Colonic mucosa (tissue), 4 donors: ENCODE measurements at regions not wholly inside any gene's neighbourhood (a gene's known extent, or its start where the extent isn't known, plus 50 kb on each side); places are given as distances from the start of the nearest gene placed in this dataset.

Source experiments
- DNase-seq: peaks from one replicate; pipeline ENCODE4 v3.0.0-alpha.2; 2020
- H3K27ac ChIP-seq: fragments of 200-600 bp; one replicate; pipeline ENCODE4 v1.8.0; 2021
- H3K27me3 ChIP-seq: fragments of 200-600 bp; one replicate; pipeline ENCODE4 v1.8.0; 2021
- H3K36me3 ChIP-seq: fragments of 200-600 bp; one replicate; pipeline ENCODE4 v1.8.0; 2021
- H3K4me1 ChIP-seq: fragments of 200-600 bp; one replicate; pipeline ENCODE4 v1.8.0; 2021; ENCODE audit warnings: mild to moderate bottlenecking
- H3K4me3 ChIP-seq: fragments of 200-600 bp; one replicate; pipeline ENCODE4 v1.8.0; 2021
- H3K9ac ChIP-seq, 2 donors: one replicate each; pipeline ENCODE4 v1.7.0; 2013; ENCODE audit warnings: control low read depth in 2 of 2, low read depth in 2 of 2, low read length in 2 of 2
- H3K9me3 ChIP-seq: fragments of 200-600 bp; one replicate; pipeline ENCODE4 v1.8.0; 2021
- CTCF ChIP-seq: fragments of 200-600 bp; IDR thresholded peaks from one replicate; pipeline ENCODE4 v1.8.0; 2022; ENCODE audit warnings: antibody characterized with exemption, mild to moderate bottlenecking
- intact Hi-C: fragments of 100-400 bp; cut with DNase I; formaldehyde crosslinking; loops from one replicate; pipeline ENCODE4 v1.14.1; 2022
- donor health status: healthy.
- donor health status: DM: no; HTN: no; CAD: no.
- donor health status: DM: no; HTN: no; CAD: no.

GRCh38 chr9:99690573-99690972 lies 131.1 kb upstream of the NR4A3 start:
- Histone ChIP-seq H3K9ac (no peak overlapping the region), H3K27me3 (no peaks in the 10 kb centered on the region), H3K4me1 (no peaks in the 10 kb centered on the region), H3K9me3 (no peaks in the 10 kb centered on the region), H3K27ac (no peak overlapping the region), H3K4me3 (no peak overlapping the region), H3K36me3 (no peaks in the 10 kb centered on the region)
- no peak for TF ChIP-seq CTCF
- intact Hi-C loops, result no loop called here
- DNase-seq, result no peak

DNA sequence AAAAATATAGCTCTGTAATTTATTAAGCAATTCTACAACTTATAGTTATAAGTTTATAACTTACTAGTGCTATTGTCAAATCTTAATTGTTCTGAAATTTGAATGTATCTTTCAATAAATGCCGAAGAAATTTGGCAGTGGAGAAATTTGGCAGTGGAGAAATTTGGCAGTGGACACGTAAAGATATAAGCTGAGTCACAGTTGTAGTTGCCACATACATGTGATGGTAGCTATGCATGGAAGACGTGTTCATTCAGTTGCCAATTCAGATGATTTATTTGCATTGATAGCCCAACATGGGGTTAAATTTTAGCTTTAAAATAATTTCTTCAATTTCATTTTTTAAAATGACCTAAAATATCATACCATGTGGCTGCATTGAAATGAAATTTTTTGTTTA lies 127.8 kb upstream of the NR4A3 start:
- H3K4me1 ChIP-seq, result no peaks in the 10 kb centered on the region
- intact Hi-C loops, result no loop called here
- no peak for DNase-seq

GRCh38 chr9:99694393-99694792 lies 127.3 kb upstream of the NR4A3 start:
- no peaks in the 10 kb centered on the region for H3K27me3 ChIP-seq

More for the DNA sequence above, 127.8 kb upstream of the NR4A3 start:
- Histone ChIP-seq H3K9ac (no peak overlapping the region), H3K4me3 (no peak overlapping the region), H3K36me3 (no peaks in the 10 kb centered on the region), H3K27me3 (no peaks in the 10 kb centered on the region), H3K27ac (no peak overlapping the region), H3K9me3 (no peaks in the 10 kb centered on the region)
- no peak for TF ChIP-seq CTCF

DNA sequence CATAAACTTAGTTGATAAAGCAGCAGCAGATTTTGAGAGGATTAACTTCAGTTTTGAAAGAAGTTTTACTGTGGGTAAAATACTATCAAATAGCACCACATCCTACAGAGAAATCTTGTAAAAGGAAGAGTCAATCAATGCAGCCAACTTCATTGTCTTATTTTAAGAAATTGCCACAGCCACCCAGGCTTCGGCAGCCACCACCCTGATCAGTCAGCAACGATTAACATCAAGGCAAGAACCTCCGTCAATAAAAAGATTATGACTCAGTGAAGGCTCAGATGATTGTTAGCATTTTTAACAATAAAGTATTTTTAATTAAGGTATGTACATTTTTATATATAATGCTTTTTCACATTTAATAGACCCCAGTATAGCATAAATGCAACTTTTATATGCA lies 122.3 kb upstream of the NR4A3 start:
- intact Hi-C loops, result no loop called here
- no peak overlapping the region for H3K9ac ChIP-seq
- H3K27me3 ChIP-seq, result no peaks in the 10 kb centered on the region
- H3K9me3 ChIP-seq, result no peaks in the 10 kb centered on the region
- no peak for DNase-seq
- no peak overlapping the region for H3K27ac ChIP-seq
- no peak overlapping the region for H3K4me3 ChIP-seq
- no peak for TF ChIP-seq CTCF
- no peaks in the 10 kb centered on the region for H3K4me1 ChIP-seq
- H3K36me3 ChIP-seq, result no peaks in the 10 kb centered on the region

More at GRCh38 chr9:99694393-99694792, 127.3 kb upstream of the NR4A3 start:
- Histone ChIP-seq H3K9ac (no peak overlapping the region), H3K4me1 (no peaks in the 10 kb centered on the region), H3K9me3 (no peaks in the 10 kb centered on the region), H3K36me3 (no peaks in the 10 kb centered on the region), H3K4me3 (no peak overlapping the region), H3K27ac (no peak overlapping the region)
- DNase-seq, result no peak
- intact Hi-C loops, result no loop called here
- no peak for TF ChIP-seq CTCF

DNA sequence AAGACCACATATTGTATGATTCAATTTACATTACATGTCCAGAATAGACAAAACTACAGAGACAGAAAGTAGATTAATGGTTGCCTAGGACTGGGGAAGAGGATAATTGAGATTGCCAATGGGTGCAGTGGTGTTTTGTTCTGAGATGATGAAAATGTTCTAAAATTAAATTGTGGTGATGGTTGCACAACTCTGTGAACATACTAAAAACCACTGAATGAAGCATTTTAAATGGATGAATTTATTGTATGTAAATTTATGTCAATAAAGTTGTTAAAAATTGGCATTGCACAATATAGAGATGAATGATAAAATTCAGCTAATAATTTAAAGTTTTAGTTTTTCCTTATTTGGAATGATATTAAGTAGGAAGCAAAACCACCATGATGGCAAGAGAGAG lies 109.5 kb upstream of the NR4A3 start:
- Histone ChIP-seq H3K4me1 (no peaks in the 10 kb centered on the region), H3K27ac (no peak overlapping the region), H3K4me3 (no peak overlapping the region), H3K9me3 (no peaks in the 10 kb centered on the region), H3K27me3 (no peaks in the 10 kb centered on the region), H3K36me3 (no peaks in the 10 kb centered on the region), H3K9ac (no peak overlapping the region)
- TF ChIP-seq CTCF, result no peak
- DNase-seq, result no peak
- intact Hi-C loops, result no loop called here

- Histone ChIP-seq H3K27ac (no peak overlapping the region), H3K36me3 (no peaks in the 10 kb centered on the region), H3K27me3 (no peaks in the 10 kb centered on the region), H3K4me1 (no peaks in the 10 kb centered on the region), H3K9ac (no peak overlapping the region), H3K4me3 (no peak overlapping the region), H3K9me3 (no peaks in the 10 kb centered on the region)
- intact Hi-C loops, result no loop called here
- DNase-seq, result no peak
- TF ChIP-seq CTCF, result no peak
Measured at GRCh38 chr9:99713838-99714306, 107.8 kb upstream of the NR4A3 start.
